Stomach smooth muscle (tissue), 2 donors: ENCODE measurements at regions not wholly inside any gene's neighbourhood (a gene's known extent, or its start where the extent isn't known, plus 50 kb on each side); places are given as distances from the start of the nearest gene placed in this dataset.

Experiments
- H3K27ac ChIP-seq: one replicate; pipeline ENCODE4 v1.7.0; 2013; ENCODE audit warnings: mild to moderate bottlenecking, low read length, inconsistent platforms
- H3K27me3 ChIP-seq, 2 donors: one replicate each; pipeline ENCODE4 v1.7.0; 2013; ENCODE audit warnings: low read length in 2 of 2; ENCODE audit not compliant: insufficient read depth in 2 of 2, control insufficient read depth in 1 of 2
- H3K36me3 ChIP-seq, 2 donors: one replicate each; pipeline ENCODE4 v1.7.0; 2013; ENCODE audit warnings: low read length in 2 of 2; ENCODE audit not compliant: control insufficient read depth in 2 of 2, insufficient read depth in 2 of 2
- H3K4me1 ChIP-seq: one replicate; pipeline ENCODE4 v1.7.0; 2013; ENCODE audit warnings: low read length; ENCODE audit not compliant: control insufficient read depth, insufficient read depth
- H3K4me3 ChIP-seq, 2 donors: one replicate each; pipeline ENCODE4 v1.7.0; 2013; ENCODE audit warnings: low read length in 2 of 2
- H3K9ac ChIP-seq, 2 donors: one replicate each; pipeline ENCODE4 v1.7.0; 2013; ENCODE audit warnings: low read length in 2 of 2, mild to moderate bottlenecking in 1 of 2
- H3K9me3 ChIP-seq, 2 donors: one replicate each; pipeline ENCODE4 v1.7.0; 2013; ENCODE audit warnings: low read length in 2 of 2; ENCODE audit not compliant: control insufficient read depth in 2 of 2
- donor health status: healthy.
- donor health status: Pancreatic carcinoma.

GRCh38 chr19:28164214-28164613 is 1048.7 kb downstream of the UQCRFS1 start:
- H3K36me3 ChIP-seq: no peaks in the 10 kb centered on the region
- peaks cover 2% of the 10 kb centered on the region in 2 donors for H3K9me3 ChIP-seq
- no peak overlapping the region for H3K4me3 ChIP-seq
- no peak overlapping the region for H3K9ac ChIP-seq
- no peaks in the 10 kb centered on the region for H3K27me3 ChIP-seq
- no peaks in the 10 kb centered on the region for H3K4me1 ChIP-seq
- H3K27ac ChIP-seq: no peak overlapping the region

- Histone ChIP-seq H3K4me3 (no peak overlapping the region), H3K27ac (no peak overlapping the region), H3K36me3 (no peaks in the 10 kb centered on the region), H3K4me1 (no peaks in the 10 kb centered on the region), H3K9me3 (peaks cover 4 to 7% of the 10 kb centered on the region in 2 donors), H3K27me3 (no peaks in the 10 kb centered on the region), H3K9ac (no peak overlapping the region)
These were observed 1053.9 kb downstream of the UQCRFS1 start for GRCh38 chr19:28159065-28159464.

GRCh38 chr19:28155265-28155664 is 1057.7 kb downstream of the UQCRFS1 start:
- Histone ChIP-seq H3K4me1 (no peaks in the 10 kb centered on the region), H3K27me3 (no peaks in the 10 kb centered on the region), H3K4me3 (no peak overlapping the region), H3K9ac (no peak overlapping the region), H3K9me3 (peaks cover 2 to 4% of the 10 kb centered on the region in 2 donors), H3K27ac (no peak overlapping the region), H3K36me3 (no peaks in the 10 kb centered on the region)

GRCh38 chr19:28154077-28154476 is 1058.9 kb downstream of the UQCRFS1 start:
- H3K9me3 ChIP-seq: peaks cover 2 to 4% of the 10 kb centered on the region in 2 donors
- no peaks in the 10 kb centered on the region for H3K4me1 ChIP-seq
- no peak overlapping the region for H3K27ac ChIP-seq
- H3K27me3 ChIP-seq: no peaks in the 10 kb centered on the region
- no peak overlapping the region for H3K9ac ChIP-seq
- H3K36me3 ChIP-seq: no peaks in the 10 kb centered on the region
- H3K4me3 ChIP-seq: no peak overlapping the region

- Histone ChIP-seq H3K4me1 (no peaks in the 10 kb centered on the region), H3K9me3 (peaks cover 0 to under 1% of the 10 kb centered on the region in 2 donors), H3K9ac (no peak overlapping the region), H3K36me3 (no peaks in the 10 kb centered on the region), H3K27me3 (no peaks in the 10 kb centered on the region), H3K4me3 (no peak overlapping the region), H3K27ac (no peak overlapping the region)
These were observed 1059.8 kb downstream of the UQCRFS1 start for GRCh38 chr19:28153123-28153522.

GRCh38 chr19:28152195-28152594 is 1060.8 kb downstream of the UQCRFS1 start:
- Histone ChIP-seq H3K27me3 (no peaks in the 10 kb centered on the region), H3K9me3 (no peaks in the 10 kb centered on the region), H3K27ac (no peak overlapping the region), H3K9ac (no peak overlapping the region), H3K4me3 (no peak overlapping the region), H3K4me1 (no peaks in the 10 kb centered on the region), H3K36me3 (no peaks in the 10 kb centered on the region)

GRCh38 chr19:28150129-28150528 is 1062.8 kb downstream of the UQCRFS1 start:
- H3K27me3 ChIP-seq: no peaks in the 10 kb centered on the region
- H3K9me3 ChIP-seq: no peaks in the 10 kb centered on the region
- no peaks in the 10 kb centered on the region for H3K36me3 ChIP-seq
- H3K9ac ChIP-seq: no peak overlapping the region
- H3K4me3 ChIP-seq: no peak overlapping the region
- H3K27ac ChIP-seq: no peak overlapping the region
- H3K4me1 ChIP-seq: no peaks in the 10 kb centered on the region

- Histone ChIP-seq H3K4me1 (no peaks in the 10 kb centered on the region), H3K4me3 (no peak overlapping the region)
These were observed 1064.4 kb downstream of the UQCRFS1 start for GRCh38 chr19:28148554-28148953.

GRCh38 chr19:28142258-28142657 is 1070.7 kb downstream of the UQCRFS1 start:
- H3K27me3 ChIP-seq: no peaks in the 10 kb centered on the region

More at GRCh38 chr19:28148554-28148953, 1064.4 kb downstream of the UQCRFS1 start:
- Histone ChIP-seq H3K9ac (no peak overlapping the region), H3K36me3 (no peaks in the 10 kb centered on the region), H3K27ac (no peak overlapping the region), H3K27me3 (no peaks in the 10 kb centered on the region), H3K9me3 (no peaks in the 10 kb centered on the region)

GRCh38 chr19:28140201-28140600 is 1072.8 kb downstream of the UQCRFS1 start:
- no peaks in the 10 kb centered on the region for H3K36me3 ChIP-seq
- H3K9me3 ChIP-seq: no peaks in the 10 kb centered on the region
- no peak overlapping the region for H3K9ac ChIP-seq
- H3K4me1 ChIP-seq: no peaks in the 10 kb centered on the region
- H3K27me3 ChIP-seq: no peaks in the 10 kb centered on the region
- H3K4me3 ChIP-seq: no peak overlapping the region
- no peak overlapping the region for H3K27ac ChIP-seq

More at GRCh38 chr19:28142258-28142657, 1070.7 kb downstream of the UQCRFS1 start:
- no peak overlapping the region for H3K4me3 ChIP-seq
- no peaks in the 10 kb centered on the region for H3K36me3 ChIP-seq
- H3K9ac ChIP-seq: no peak overlapping the region
- no peak overlapping the region for H3K27ac ChIP-seq
- H3K9me3 ChIP-seq: no peaks in the 10 kb centered on the region
- H3K4me1 ChIP-seq: no peaks in the 10 kb centered on the region

- H3K4me3 ChIP-seq: no peak overlapping the region
- H3K27ac ChIP-seq: no peak overlapping the region
- H3K9me3 ChIP-seq: no peaks in the 10 kb centered on the region
- no peak overlapping the region for H3K9ac ChIP-seq
- H3K27me3 ChIP-seq: no peaks in the 10 kb centered on the region
- no peaks in the 10 kb centered on the region for H3K4me1 ChIP-seq
- H3K36me3 ChIP-seq: no peaks in the 10 kb centered on the region
These were observed 1075.2 kb downstream of the UQCRFS1 start for GRCh38 chr19:28137772-28138171.
